Gastroesophageal sphincter (tissue), 4 donors: ENCODE measurements at regions not wholly inside any gene's neighbourhood (a gene's known extent, or its start where the extent isn't known, plus 50 kb on each side); places are given as distances from the start of the nearest gene placed in this dataset.

Source experiments
- ATAC-seq: fragments of 150-250 bp; one replicate; pipeline ENCODE4 v1.9.1; 2016; ENCODE audit warnings: mild to moderate bottlenecking, moderate library complexity
- H3K27ac ChIP-seq, 4 donors: fragments of 200-600 bp; sonication (generic) in 3 of 4; 1 replicate in 3 of 4; 2 replicates in 1 of 4; pipeline ENCODE4 v1.5.1; 2016 to 2019
- H3K27me3 ChIP-seq: fragments of 200-600 bp; sonication (generic); one replicate; pipeline ENCODE4 v1.5.1; 2019
- H3K36me3 ChIP-seq, 2 donors: fragments of 200-600 bp; sonication (generic); one replicate each; pipeline ENCODE4 v1.5.1; 2019; ENCODE audit warnings: control low read depth in 1 of 2
- H3K4me1 ChIP-seq, 3 donors: fragments of 200-600 bp; sonication (generic); 1 replicate in 2 of 3; 2 replicates in 1 of 3; pipeline ENCODE4 v1.5.1; 2016 to 2019; ENCODE audit warnings: control low read depth in 2 of 3
- H3K4me3 ChIP-seq, 2 donors: fragments of 200-600 bp; sonication (generic); one replicate each; pipeline ENCODE4 v1.5.1; 2019; ENCODE audit warnings: mild to moderate bottlenecking in 1 of 2, moderate library complexity in 1 of 2
- H3K9me3 ChIP-seq, 3 donors: fragments of 200-600 bp; sonication (generic); one replicate each; pipeline ENCODE4 v1.5.1; 2017 to 2019; ENCODE audit warnings: control low read depth in 2 of 3
- CTCF ChIP-seq, 4 experiments: fragments of 200-600 bp in 2 of 4; fragments of 450-650 bp in 2 of 4; sonication (generic) in 1 of 4; IDR thresholded peaks; one replicate each; pipeline ENCODE4 v1.5.1; 2017 to 2019; ENCODE audit warnings: antibody characterized with exemption in 4 of 4, mild to moderate bottlenecking in 2 of 4, moderate library complexity in 2 of 4
- EP300 ChIP-seq: sonication (generic); formaldehyde crosslinking; IDR thresholded peaks from one replicate; pipeline ENCODE4 v1.6.1; 2017; ENCODE audit warnings: antibody characterized with exemption, mild to moderate bottlenecking
- POLR2A ChIP-seq, 2 donors: fragments of 450-650 bp; IDR thresholded peaks; one replicate each; pipeline ENCODE4 v1.6.1; 2017; ENCODE audit warnings: antibody characterized with exemption in 2 of 2, mild to moderate bottlenecking in 2 of 2, moderate library complexity in 1 of 2
- POLR2AphosphoS5 ChIP-seq: sonication (generic); formaldehyde crosslinking; IDR thresholded peaks from one replicate; pipeline ENCODE4 v1.6.1; 2017; ENCODE audit warnings: antibody characterized with exemption
- WGBS, 2 donors: methylation state at CpG; one replicate each; pipeline ENCODE4 v1.1.5; 2018; ENCODE audit warnings: low coverage in 1 of 2; 5-methylcytosine and 5-hydroxymethylcytosine counted together

GRCh38 chr7:118372530-118372929 is 148.0 kb downstream of the ANKRD7 start:
- H3K4me3 ChIP-seq: no peak overlapping the region
- TF ChIP-seq POLR2AphosphoS5: no peak
- TF ChIP-seq POLR2A (IDR thresholded peaks at IDR 0.05): no peak
- TF ChIP-seq EP300: no peak
- no peak overlapping the region for H3K27ac ChIP-seq
- H3K4me1 ChIP-seq: no peaks in the 10 kb centered on the region
- H3K27me3 ChIP-seq: no peaks in the 10 kb centered on the region
- WGBS, 2 donors: 71 to 88% methylated on average over 1 of the region's 1 CpG
- no peak for ATAC-seq
- no peaks in the 10 kb centered on the region for H3K36me3 ChIP-seq
- H3K9me3 ChIP-seq: no peaks in the 10 kb centered on the region

- Histone ChIP-seq H3K4me1 (no peaks in the 10 kb centered on the region), H3K27me3 (no peaks in the 10 kb centered on the region), H3K4me3 (no peak overlapping the region), H3K27ac (no peak overlapping the region), H3K36me3 (no peaks in the 10 kb centered on the region), H3K9me3 (no peaks in the 10 kb centered on the region)
- ATAC-seq: no peak
- TF ChIP-seq CTCF (IDR thresholded peaks at IDR 0.05) (no peak), POLR2A (IDR thresholded peaks at IDR 0.05) (no peak), POLR2AphosphoS5 (no peak), EP300 (no peak)
- WGBS, 2 donors: 59 to 79% methylated on average over 3 of the region's 3 CpGs
Observed at GRCh38 chr7:118389629-118390028, 165.1 kb downstream of the ANKRD7 start.

DNA sequence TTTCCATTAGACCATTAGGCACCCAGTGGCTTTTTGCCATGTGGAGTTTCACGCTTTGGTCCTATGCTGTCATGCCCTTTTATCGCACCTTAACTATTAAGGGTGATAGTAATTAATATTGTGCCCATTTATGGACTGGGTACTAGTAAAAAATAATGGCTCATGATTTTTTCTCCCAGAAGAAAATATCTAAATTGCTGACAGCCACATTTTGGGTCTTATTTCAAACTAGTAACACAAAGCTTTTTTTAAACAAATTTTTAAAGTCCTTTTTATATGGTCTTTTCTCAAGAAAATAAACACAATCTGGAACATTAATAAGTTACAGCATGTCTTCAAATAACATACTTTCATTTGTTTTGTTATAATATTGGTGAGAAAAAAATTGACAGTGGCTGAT is 179.7 kb downstream of the ANKRD7 start:
- Histone ChIP-seq H3K36me3 (no peaks in the 10 kb centered on the region), H3K27me3 (no peaks in the 10 kb centered on the region), H3K4me1 (no peaks in the 10 kb centered on the region), H3K4me3 (no peak overlapping the region), H3K27ac (no peak overlapping the region), H3K9me3 (no peaks in the 10 kb centered on the region)
- WGBS, 2 donors: 93 to 100% methylated on average over 2 of the region's 2 CpGs
- no peak for ATAC-seq
- TF ChIP-seq EP300: no peak
- no peak for TF ChIP-seq POLR2A (IDR thresholded peaks at IDR 0.05)
- TF ChIP-seq CTCF (IDR thresholded peaks at IDR 0.05): no peak
- TF ChIP-seq POLR2AphosphoS5: no peak

- no peaks in the 10 kb centered on the region for H3K9me3 ChIP-seq
- H3K27me3 ChIP-seq: no peaks in the 10 kb centered on the region
- no peaks in the 10 kb centered on the region for H3K4me1 ChIP-seq
- TF ChIP-seq EP300 (no peak), POLR2AphosphoS5 (no peak), CTCF (IDR thresholded peaks at IDR 0.05) (no peak), POLR2A (IDR thresholded peaks at IDR 0.05) (no peak)
- no peak overlapping the region for H3K27ac ChIP-seq
- H3K36me3 ChIP-seq: no peaks in the 10 kb centered on the region
- H3K4me3 ChIP-seq: no peak overlapping the region
- ATAC-seq: no peak
- WGBS, 2 donors: 80 to 100% methylated on average over 1 of the region's 1 CpG
Observed at GRCh38 chr7:118418433-118418832, 193.9 kb downstream of the ANKRD7 start.

- Histone ChIP-seq H3K4me1 (no peaks in the 10 kb centered on the region), H3K9me3 (no peaks in the 10 kb centered on the region), H3K4me3 (no peak overlapping the region), H3K36me3 (no peaks in the 10 kb centered on the region), H3K27me3 (no peaks in the 10 kb centered on the region), H3K27ac (no peak overlapping the region)
- 79 to 92% methylated on average over 2 of the region's 2 CpGs for WGBS, 2 donors
- TF ChIP-seq EP300: no peak
- no peak for TF ChIP-seq CTCF (IDR thresholded peaks at IDR 0.05)
- TF ChIP-seq POLR2AphosphoS5: no peak
- no peak for TF ChIP-seq POLR2A (IDR thresholded peaks at IDR 0.05)
- no peak for ATAC-seq
Observed at GRCh38 chr7:118420888-118421287, 196.4 kb downstream of the ANKRD7 start.
